GM19468 (cell line): ENCODE measurements at regions not wholly inside any gene's neighbourhood (a gene's known extent, or its start where the extent isn't known, plus 50 kb on each side); places are given as distances from the start of the nearest gene placed in this dataset.
"Not testable (repeated sequence)": the region's sequence is repeated elsewhere in the genome, so short reads cannot be mapped to it uniquely, and the experiment has no call there.

Experiments used
- ATAC-seq: cut with Tn5 transposase; IDR thresholded peaks from one replicate; pipeline ENCODE4 v1.9.1; 2021; ENCODE audit warnings: mild to moderate bottlenecking, moderate library complexity, moderate number of reproducible peaks; ENCODE audit not compliant: unreplicated experiment; ENCODE audit errors: extremely low read depth

GRCh38 chr9:31520301-31521085, 864.0 kb upstream of the ACO1 start:
- peak; percentile 27 for ATAC-seq

GRCh38 chr9:31535651-31536050, 848.8 kb upstream of the ACO1 start:
- no peak for ATAC-seq

GRCh38 chr9:31536471-31536870, 848.0 kb upstream of the ACO1 start:
- no peak for ATAC-seq

DNA sequence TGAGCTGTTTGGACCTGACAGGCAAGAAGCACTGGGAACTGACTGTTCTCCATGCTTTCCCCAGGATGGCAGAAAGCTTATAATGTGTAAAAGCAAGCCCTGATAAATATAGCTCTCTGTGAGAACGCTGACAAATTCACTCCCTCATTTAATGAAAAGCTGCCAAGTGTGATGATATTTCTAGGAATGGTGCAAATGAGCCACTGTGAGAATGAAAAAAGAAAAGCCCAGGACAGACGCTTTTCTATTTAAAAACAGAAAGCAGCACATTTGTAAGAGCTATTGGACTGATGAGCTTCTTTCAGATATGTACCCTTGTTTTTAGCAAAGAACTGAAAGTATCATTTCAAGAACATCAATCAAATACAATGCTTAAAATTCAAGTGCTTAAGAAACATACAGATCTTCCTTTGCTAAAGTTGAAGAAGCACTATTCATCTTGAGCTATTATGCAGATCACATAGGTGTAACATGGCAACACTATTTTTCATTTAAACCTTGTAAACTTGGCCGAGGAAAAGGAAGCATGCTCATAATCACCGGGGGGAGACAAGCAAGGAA, 842.6 kb upstream of the ACO1 start:
- no peak for ATAC-seq

DNA sequence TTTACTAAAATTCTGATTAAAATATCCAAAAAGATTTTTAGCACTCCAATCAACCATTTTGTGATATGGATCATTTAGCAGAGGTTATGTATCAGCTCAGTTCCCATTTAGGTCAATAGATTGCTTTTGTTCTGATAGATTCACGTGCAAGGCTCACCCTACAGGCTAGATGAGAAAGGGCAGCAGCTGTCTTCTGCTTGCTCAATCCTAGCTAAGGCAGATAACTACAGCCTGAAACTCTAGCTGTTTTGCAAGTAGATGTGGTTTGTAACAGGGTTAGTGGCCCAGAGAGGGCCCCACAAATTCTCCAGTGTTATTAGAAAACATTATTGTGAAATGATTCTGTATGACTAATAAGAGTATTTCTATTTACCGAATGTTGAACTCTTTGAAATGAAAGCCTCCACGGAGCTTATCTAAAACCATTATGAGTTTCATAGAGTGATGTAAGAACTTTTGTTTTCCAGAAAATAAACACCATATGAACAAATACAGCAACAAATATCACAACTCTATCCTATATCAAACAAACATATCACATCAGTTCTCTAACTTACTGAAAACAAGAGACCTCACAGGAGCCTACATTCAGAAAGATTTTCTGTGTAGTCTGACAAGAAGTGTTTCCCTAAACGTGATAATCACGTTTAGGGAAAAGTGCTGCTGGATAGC, 841.9 kb upstream of the ACO1 start:
- peak; percentile 97 for ATAC-seq

- no peak for ATAC-seq
Observed at GRCh38 chr9:31554941-31555340, 829.5 kb upstream of the ACO1 start.

DNA sequence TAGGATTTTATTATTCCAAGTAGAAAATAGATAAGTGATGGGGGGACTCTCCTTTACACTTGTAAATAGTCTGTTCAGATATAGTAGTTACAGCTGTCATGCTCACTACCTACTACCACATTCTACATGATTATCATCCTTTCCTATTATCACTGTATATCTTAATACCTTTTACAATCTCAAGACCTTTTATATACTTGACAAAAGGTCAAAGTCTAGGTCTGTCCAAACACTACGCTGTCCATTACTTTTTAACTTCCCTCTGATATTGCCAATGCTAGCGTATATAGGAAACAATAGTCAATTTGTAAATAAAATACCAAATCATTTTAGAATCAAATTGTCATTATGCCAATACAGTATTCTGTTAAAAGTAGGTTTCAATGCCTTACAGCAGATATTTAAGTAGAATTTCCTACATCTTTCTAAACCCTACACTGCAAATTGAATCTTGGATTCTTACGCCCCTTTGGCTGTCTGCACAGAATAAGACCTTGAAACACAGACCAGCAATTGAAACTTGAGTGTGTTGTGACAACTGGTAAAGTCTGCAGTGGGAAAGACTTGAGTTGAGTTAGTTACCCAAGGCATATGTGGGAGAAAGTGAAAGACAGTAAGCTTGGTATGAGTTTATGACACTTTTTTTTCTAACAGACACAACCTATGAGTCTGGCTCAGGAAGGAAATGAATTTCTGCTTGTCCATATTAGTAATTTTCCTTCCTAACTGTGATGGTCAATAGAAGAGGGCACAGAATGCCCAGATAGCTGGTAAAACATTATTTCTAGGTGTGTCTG, 827.6 kb upstream of the ACO1 start:
- ATAC-seq, result peak; percentile 28

- peak; percentile 37 for ATAC-seq
Observed at GRCh38 chr9:31572190-31572589, 812.3 kb upstream of the ACO1 start.

DNA sequence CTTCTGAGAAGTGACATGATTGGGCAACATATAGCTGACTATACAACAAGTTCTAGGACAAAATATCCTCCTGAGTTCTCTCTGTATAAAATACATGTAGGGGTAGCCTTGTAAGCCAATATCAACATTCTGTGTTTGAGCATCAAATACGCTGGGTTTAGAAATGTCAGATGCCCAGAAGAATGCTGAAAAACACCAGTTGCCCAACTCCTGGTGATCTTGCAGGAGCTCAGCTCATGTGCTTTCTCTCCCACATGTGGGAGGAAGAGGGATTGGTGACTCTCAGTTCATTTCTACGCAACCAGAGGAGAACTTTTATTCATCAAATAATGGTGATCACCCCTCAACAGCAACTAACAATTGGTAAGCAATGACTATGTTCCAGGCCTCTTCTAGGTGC, 810.9 kb upstream of the ACO1 start:
- no peak for ATAC-seq

DNA sequence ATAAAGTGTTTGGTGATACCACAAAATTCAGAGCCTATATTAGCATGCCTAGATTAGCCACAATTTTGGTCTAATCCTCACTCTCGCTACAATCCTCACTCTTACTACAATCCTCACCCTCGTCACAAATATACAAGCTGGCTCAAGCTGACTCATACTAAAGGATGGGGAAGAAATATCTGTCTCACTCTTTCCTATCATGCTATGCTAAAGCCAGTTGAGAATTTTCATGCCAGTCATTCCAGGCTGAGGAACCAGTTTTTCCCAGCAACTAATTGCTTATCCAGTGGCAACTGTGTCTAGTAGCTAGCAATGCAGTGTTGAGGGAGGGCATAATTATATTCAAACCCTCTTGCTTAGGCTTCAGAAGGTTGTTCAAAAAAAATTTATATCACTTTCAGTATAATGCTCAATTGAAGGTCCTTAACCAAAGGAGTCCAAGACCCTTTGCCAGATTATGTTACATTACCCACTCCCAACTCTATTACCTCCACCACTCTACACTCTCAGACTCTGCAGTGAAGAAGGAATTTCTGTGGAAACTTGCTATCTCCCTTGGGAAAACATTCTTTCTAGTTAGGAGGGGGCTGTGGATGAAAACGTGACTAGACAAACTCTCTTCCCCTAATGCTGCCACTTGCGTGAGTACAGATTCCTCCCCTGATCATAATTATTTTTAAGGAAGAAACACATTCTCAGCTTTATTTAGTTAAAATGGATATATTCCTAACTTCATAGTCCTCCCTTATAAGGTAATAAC, 810.3 kb upstream of the ACO1 start:
- no peak for ATAC-seq

GRCh38 chr9:31582071-31582470, 802.4 kb upstream of the ACO1 start:
- ATAC-seq, result no peak

- no peak for ATAC-seq
Observed at GRCh38 chr9:31582561-31582960, 801.9 kb upstream of the ACO1 start.

DNA sequence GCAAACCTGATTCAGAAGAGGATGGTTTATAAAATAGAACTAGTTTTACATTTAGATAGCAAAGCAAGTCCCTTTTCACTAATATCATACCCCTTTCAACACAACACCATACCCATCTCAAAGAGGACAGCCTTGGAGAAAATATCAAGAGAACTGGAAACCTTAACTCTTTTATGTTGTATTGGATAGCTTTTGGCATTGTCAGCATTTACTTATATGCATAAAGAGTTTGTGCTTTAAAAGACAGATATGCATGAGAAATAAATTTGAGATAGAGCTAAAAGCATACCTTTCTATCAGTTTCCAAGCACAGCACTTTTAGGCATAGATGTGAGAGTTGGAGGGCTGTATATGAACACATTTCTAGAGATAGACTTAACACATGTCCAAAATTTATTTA, 799.3 kb upstream of the ACO1 start:
- ATAC-seq, result no peak

- no peak for ATAC-seq
Observed at GRCh38 chr9:31587146-31587545, 797.3 kb upstream of the ACO1 start.

GRCh38 chr9:31588006-31588405, 796.4 kb upstream of the ACO1 start:
- ATAC-seq, result no peak

GRCh38 chr9:31588756-31589155, 795.7 kb upstream of the ACO1 start:
- no peak for ATAC-seq

DNA sequence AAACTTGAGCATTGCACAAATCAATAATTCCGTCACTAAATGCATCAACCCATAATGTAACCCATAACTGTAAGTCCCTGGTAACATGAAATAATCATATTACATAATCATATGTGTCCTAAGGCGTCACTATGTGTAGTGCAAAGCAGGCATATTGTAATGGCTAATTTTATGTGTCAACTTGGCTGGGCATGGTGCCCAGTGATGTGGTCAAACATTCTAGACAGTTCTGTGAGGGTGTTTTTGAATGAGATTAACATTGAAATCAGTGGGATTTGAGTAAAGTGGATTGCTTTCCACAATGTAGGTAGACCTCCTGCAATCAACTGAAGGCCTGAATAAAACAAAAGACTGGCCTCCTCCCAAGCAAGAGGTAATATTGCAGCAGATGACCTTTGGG, 794.4 kb upstream of the ACO1 start:
- no peak for ATAC-seq

- ATAC-seq, result not testable (repeated sequence)
Observed at GRCh38 chr9:31597086-31597485, 787.4 kb upstream of the ACO1 start.

- peak; percentile 66 for ATAC-seq
Observed at GRCh38 chr9:31597977-31598376, 786.5 kb upstream of the ACO1 start.

GRCh38 chr9:31601666-31602065, 782.8 kb upstream of the ACO1 start:
- ATAC-seq, result no peak
